ENCODE measurements at regions not wholly inside any gene's neighbourhood (a gene's known extent, or its start where the extent isn't known, plus 50 kb on each side); places are given as distances from the start of the nearest gene placed in this dataset.

GRCh38 chr9:79334711-79335110, 237.1 kb upstream of the TLE4 start:
- no peak for DNase-seq (ENCODE audit: low spot score)

- no peak for DNase-seq (ENCODE audit: low spot score)
These were observed 235.8 kb upstream of the TLE4 start for GRCh38 chr9:79335987-79336386.

- no peak for DNase-seq (ENCODE audit: low spot score)
These were observed 230.2 kb upstream of the TLE4 start for GRCh38 chr9:79341561-79341960.

- DNase-seq (ENCODE audit: low spot score) = no peak
These were observed 225.3 kb upstream of the TLE4 start for GRCh38 chr9:79346350-79347020.

- no peak for DNase-seq (ENCODE audit: low spot score)
These were observed 219.4 kb upstream of the TLE4 start for GRCh38 chr9:79352322-79352721.

GRCh38 chr9:79353856-79354520, 217.8 kb upstream of the TLE4 start:
- DNase-seq (ENCODE audit: low spot score) = no peak

- no peak for DNase-seq (ENCODE audit: low spot score)
These were observed 214.6 kb upstream of the TLE4 start for GRCh38 chr9:79357194-79357593.

- no peak for DNase-seq (ENCODE audit: low spot score)
These were observed 214.1 kb upstream of the TLE4 start for GRCh38 chr9:79357616-79358015.

GRCh38 chr9:79360387-79361347, 211.1 kb upstream of the TLE4 start:
- no peak for DNase-seq (ENCODE audit: low spot score)

- DNase-seq (ENCODE audit: low spot score) = no peak
These were observed 209.4 kb upstream of the TLE4 start for GRCh38 chr9:79362100-79363081.

GRCh38 chr9:79369676-79370075, 202.1 kb upstream of the TLE4 start:
- no peak for DNase-seq (ENCODE audit: low spot score)

- no peak for DNase-seq (ENCODE audit: low spot score)
These were observed 200.5 kb upstream of the TLE4 start for GRCh38 chr9:79371301-79371700.

- no peak for DNase-seq (ENCODE audit: low spot score)
These were observed 199.7 kb upstream of the TLE4 start for GRCh38 chr9:79371948-79372555.

GRCh38 chr9:79377339-79377855, 194.4 kb upstream of the TLE4 start:
- no peak for DNase-seq (ENCODE audit: low spot score)

- no peak for DNase-seq (ENCODE audit: low spot score)
These were observed 193.7 kb upstream of the TLE4 start for GRCh38 chr9:79378107-79378506.

- no peak for DNase-seq (ENCODE audit: low spot score)
These were observed 189.7 kb upstream of the TLE4 start for GRCh38 chr9:79382044-79382443.

GRCh38 chr9:79382458-79382857, 189.3 kb upstream of the TLE4 start:
- no peak for DNase-seq (ENCODE audit: low spot score)

GRCh38 chr9:79383096-79383495, 188.7 kb upstream of the TLE4 start:
- DNase-seq (ENCODE audit: low spot score) = no peak

- no peak for DNase-seq (ENCODE audit: low spot score)
These were observed 187.7 kb upstream of the TLE4 start for GRCh38 chr9:79384091-79384490.

- DNase-seq (ENCODE audit: low spot score) = no peak
These were observed 187.3 kb upstream of the TLE4 start for GRCh38 chr9:79384501-79384900.

Data from RKO (cell line).